Activated naive CD4-positive, alpha-beta T cell treated with anti-CD3 and anti-CD28 coated beads for 36 hours (primary cell): ENCODE measurements at regions not wholly inside any gene's neighbourhood (a gene's known extent, or its start where the extent isn't known, plus 50 kb on each side); places are given as distances from the start of the nearest gene placed in this dataset.

Experiments used
- CTCF ChIA-PET: fragments of 350-600 bp; sonication (Branson Sonifier 250); formaldehyde crosslinking; loops from one replicate; lab custom pipeline; 2021; ENCODE audit warnings: antibody characterized with exemption; lab: Charles Lee
- DNase-seq: peaks from one replicate; pipeline ENCODE4 v3.0.0-alpha.2; 2020
- H3K27ac Mint-ChIP-seq: one replicate; pipeline ENCODE4 v1.8.0; 2021; ENCODE audit warnings: mild to moderate bottlenecking, mixed read lengths
- H3K27me3 Mint-ChIP-seq: one replicate; pipeline ENCODE4 v1.8.0; 2021; ENCODE audit warnings: low read depth, mixed read lengths
- H3K36me3 Mint-ChIP-seq: one replicate; pipeline ENCODE4 v1.8.0; 2021; ENCODE audit warnings: low read depth, mixed read lengths
- H3K4me1 Mint-ChIP-seq: one replicate; pipeline ENCODE4 v1.8.0; 2021; ENCODE audit warnings: low read depth, mixed read lengths
- H3K4me3 Mint-ChIP-seq: one replicate; pipeline ENCODE4 v1.8.0; 2021; ENCODE audit warnings: mild to moderate bottlenecking, moderate library complexity, mixed read lengths
- H3K9me3 Mint-ChIP-seq: one replicate; pipeline ENCODE4 v1.8.0; 2021; ENCODE audit warnings: mixed read lengths
- intact Hi-C: fragments of 100-400 bp; cut with micrococcal nuclease; formaldehyde crosslinking; loops from one replicate; pipeline ENCODE4 v1.15.1; 2023

GRCh38 chr7:51774178-51774577 is 457.6 kb upstream of the COBL start:
- intact Hi-C loops: no loop called here
- H3K4me3 Mint-ChIP-seq: no peak overlapping the region
- DNase-seq: no peak
- H3K4me1 Mint-ChIP-seq: no peaks in the 10 kb centered on the region
- H3K27ac Mint-ChIP-seq: no peak overlapping the region
- H3K36me3 Mint-ChIP-seq: no peaks in the 10 kb centered on the region
- CTCF ChIA-PET: no interaction called here
- no peaks in the 10 kb centered on the region for H3K9me3 Mint-ChIP-seq
- no peaks in the 10 kb centered on the region for H3K27me3 Mint-ChIP-seq

DNA sequence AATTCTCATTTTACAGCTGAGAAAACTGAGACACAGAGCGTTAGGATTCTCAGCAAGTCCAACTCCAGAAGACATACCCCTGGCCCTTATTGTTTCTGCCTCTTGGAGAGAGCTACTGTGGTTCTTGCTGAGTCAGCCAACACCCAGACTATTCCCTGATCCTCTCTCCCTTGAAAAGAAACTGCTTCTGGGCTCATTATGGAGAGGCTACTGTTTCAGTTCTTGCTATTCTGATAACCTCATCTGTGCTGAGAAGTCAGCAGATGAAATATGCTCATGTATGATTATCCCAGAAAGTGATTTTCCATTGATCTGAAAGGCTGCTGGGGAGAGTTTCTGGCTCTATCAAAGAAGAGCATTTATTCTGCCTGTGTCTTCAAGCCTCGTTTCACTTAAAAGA is 455.6 kb upstream of the COBL start:
- H3K27ac Mint-ChIP-seq: no peak overlapping the region
- intact Hi-C loops: no loop called here
- no peaks in the 10 kb centered on the region for H3K36me3 Mint-ChIP-seq
- DNase-seq: no peak
- H3K4me3 Mint-ChIP-seq: no peak overlapping the region
- H3K9me3 Mint-ChIP-seq: no peaks in the 10 kb centered on the region
- H3K27me3 Mint-ChIP-seq: no peaks in the 10 kb centered on the region
- H3K4me1 Mint-ChIP-seq: no peaks in the 10 kb centered on the region
- CTCF ChIA-PET: no interaction called here

- Mint-ChIP-seq H3K27ac (no peak overlapping the region), H3K4me3 (no peak overlapping the region), H3K36me3 (no peaks in the 10 kb centered on the region), H3K9me3 (peaks cover 6% of the 10 kb centered on the region), H3K27me3 (no peaks in the 10 kb centered on the region), H3K4me1 (no peaks in the 10 kb centered on the region)
- DNase-seq: no peak
- intact Hi-C loops: no loop called here
- CTCF ChIA-PET: no interaction called here
Measured at GRCh38 chr7:51764976-51765375, 448.4 kb upstream of the COBL start.

DNA sequence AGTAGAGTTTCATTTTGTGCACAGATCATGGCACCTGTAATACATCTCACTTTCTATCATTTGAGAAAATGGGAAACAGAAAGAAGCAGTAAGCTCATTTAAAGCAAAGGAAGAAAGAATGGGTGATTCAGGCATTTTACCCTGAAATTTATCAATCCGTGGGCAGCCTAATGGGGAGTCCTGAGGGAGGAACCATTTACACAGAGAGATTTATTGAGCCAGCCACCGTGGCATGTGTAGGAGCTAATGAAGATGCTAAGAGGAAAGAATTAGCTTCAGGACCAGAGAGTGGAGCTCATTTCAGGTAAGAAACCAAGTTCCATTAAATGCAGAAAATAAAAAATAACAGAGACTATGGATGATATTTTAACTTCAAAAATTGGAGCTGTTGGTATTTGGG is 443.4 kb upstream of the COBL start:
- no peak overlapping the region for H3K27ac Mint-ChIP-seq
- H3K4me3 Mint-ChIP-seq: no peak overlapping the region
- CTCF ChIA-PET: interaction anchor here (0.6 kb wide), 1 partner anchor 1666 kb away, joined by 3 read pairs; no protein-coding TSS in a partner anchor
- no peak for DNase-seq
- H3K4me1 Mint-ChIP-seq: no peaks in the 10 kb centered on the region
- H3K9me3 Mint-ChIP-seq: peaks cover 6% of the 10 kb centered on the region
- no peaks in the 10 kb centered on the region for H3K36me3 Mint-ChIP-seq
- no peaks in the 10 kb centered on the region for H3K27me3 Mint-ChIP-seq
- intact Hi-C loops: no loop called here

DNA sequence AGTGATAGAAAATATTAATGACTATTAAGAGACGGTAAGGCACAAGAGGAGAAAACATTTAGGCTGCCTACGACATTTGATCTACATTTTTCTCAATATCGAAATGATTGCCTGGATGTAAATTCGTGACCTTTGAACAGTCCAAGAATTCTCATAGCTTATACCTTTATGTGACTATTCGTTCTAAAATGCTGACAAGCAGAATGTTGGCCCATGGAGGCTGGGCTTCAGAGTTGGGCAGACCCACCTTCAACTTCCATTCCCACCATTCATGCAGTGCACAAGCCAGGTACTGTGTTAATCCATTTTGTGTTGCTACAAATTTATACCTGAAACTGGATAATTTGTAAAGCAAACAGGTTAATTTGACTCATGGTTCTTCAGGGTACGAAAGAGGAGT is 441.4 kb upstream of the COBL start:
- Mint-ChIP-seq H3K4me3 (no peak overlapping the region), H3K36me3 (no peaks in the 10 kb centered on the region), H3K9me3 (peaks cover 6% of the 10 kb centered on the region), H3K4me1 (no peaks in the 10 kb centered on the region), H3K27me3 (no peaks in the 10 kb centered on the region), H3K27ac (no peak overlapping the region)
- CTCF ChIA-PET: no interaction called here
- intact Hi-C loops: no loop called here
- DNase-seq: no peak

DNA sequence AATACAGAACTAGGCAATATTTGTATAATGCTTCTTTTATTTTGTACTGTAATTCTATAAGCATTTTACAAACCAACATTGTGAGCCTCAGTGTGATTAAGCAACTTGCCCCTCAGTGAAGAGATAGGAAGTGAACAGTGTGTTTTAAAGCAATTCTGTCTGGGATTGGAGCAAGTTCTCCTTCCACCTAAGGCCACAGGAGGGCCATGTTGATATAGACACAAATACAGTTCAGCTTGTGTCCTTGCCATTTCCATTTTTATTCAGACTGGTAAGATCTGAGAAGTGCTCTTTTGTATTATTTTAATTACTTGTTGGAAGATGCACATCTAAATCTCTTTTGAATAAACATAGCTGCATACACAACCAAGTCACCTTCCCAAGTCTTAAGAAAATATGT is 416.3 kb upstream of the COBL start:
- H3K36me3 Mint-ChIP-seq: no peaks in the 10 kb centered on the region
- intact Hi-C loops: no loop called here
- peaks cover 13% of the 10 kb centered on the region for H3K9me3 Mint-ChIP-seq
- no peaks in the 10 kb centered on the region for H3K4me1 Mint-ChIP-seq
- no peak for DNase-seq
- CTCF ChIA-PET: no interaction called here
- H3K27me3 Mint-ChIP-seq: no peaks in the 10 kb centered on the region
- no peak overlapping the region for H3K4me3 Mint-ChIP-seq
- H3K27ac Mint-ChIP-seq: no peak overlapping the region

- CTCF ChIA-PET: no interaction called here
- H3K36me3 Mint-ChIP-seq: no peaks in the 10 kb centered on the region
Measured at GRCh38 chr7:51732116-51732515, 415.5 kb upstream of the COBL start.

DNA sequence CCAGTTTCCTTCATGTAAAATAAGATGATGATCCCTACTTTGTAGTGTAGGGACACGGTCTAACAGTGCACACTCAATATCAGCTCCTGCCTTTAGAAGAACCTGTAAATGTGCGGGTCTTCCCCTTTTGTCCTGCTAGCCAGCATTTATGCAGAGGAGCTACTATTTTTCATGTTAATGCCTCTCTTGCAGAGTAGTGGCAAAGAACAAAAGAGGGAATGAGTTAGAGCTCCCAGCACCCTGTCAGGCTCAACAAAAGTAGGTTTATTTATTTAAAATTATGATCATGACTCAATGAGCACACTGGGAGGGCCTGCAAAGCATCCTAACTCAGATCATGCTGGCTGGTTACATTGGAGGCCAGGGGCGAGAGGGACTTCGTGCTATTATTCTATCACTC is 414.5 kb upstream of the COBL start:
- Mint-ChIP-seq H3K9me3 (peaks cover 13% of the 10 kb centered on the region), H3K27ac (no peak overlapping the region), H3K4me1 (no peaks in the 10 kb centered on the region), H3K36me3 (no peaks in the 10 kb centered on the region), H3K27me3 (no peaks in the 10 kb centered on the region), H3K4me3 (no peak overlapping the region)
- DNase-seq: no peak
- CTCF ChIA-PET: no interaction called here
- intact Hi-C loops: no loop called here

More at GRCh38 chr7:51732116-51732515, 415.5 kb upstream of the COBL start:
- peaks cover 13% of the 10 kb centered on the region for H3K9me3 Mint-ChIP-seq
- intact Hi-C loops: no loop called here
- no peak overlapping the region for H3K4me3 Mint-ChIP-seq
- H3K4me1 Mint-ChIP-seq: no peaks in the 10 kb centered on the region
- no peaks in the 10 kb centered on the region for H3K27me3 Mint-ChIP-seq
- DNase-seq: no peak
- H3K27ac Mint-ChIP-seq: no peak overlapping the region

DNA sequence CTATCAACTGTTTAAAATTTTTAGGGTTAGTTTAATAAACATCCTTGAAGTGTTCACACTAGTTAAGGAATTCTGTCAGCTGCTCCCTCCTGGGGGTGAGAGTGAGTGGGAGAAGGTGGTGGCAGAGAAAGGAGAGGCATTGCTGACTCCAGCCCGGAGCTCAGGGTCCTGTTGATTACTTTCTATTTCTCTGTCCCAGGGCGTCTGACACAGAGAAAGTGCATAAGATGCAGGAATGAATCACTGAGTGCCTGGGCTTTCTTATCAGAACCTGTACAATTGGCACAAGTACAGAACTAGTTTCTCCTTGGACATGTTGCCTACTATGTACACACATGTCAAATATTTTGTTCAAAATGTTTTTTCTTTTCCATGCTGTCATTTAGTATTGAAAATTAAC is 410.8 kb upstream of the COBL start:
- no peaks in the 10 kb centered on the region for H3K27me3 Mint-ChIP-seq
- intact Hi-C loops: no loop called here

DNA sequence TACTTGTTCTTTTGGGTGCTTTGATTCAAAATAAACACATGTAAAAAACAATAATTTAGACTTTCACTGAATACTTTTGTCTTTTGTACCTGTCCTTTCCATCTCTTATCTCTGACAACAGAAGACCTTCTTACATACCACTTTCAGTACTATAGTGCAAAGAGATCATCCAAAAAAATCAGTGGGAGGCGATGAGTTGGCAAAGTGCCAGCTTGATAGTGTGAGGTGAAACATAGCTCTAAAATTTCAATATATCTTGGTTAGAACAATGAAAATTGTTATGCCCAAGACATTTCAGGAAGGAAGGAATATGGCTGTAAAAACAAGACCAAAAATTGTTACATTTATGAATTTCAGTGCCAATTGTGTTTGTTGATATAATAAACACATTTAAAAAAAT is 390.2 kb upstream of the COBL start:
- no peaks in the 10 kb centered on the region for H3K27me3 Mint-ChIP-seq
- no peak for DNase-seq
- H3K36me3 Mint-ChIP-seq: no peaks in the 10 kb centered on the region
- no peaks in the 10 kb centered on the region for H3K4me1 Mint-ChIP-seq
- CTCF ChIA-PET: no interaction called here
- intact Hi-C loops: no loop called here
- no peak overlapping the region for H3K4me3 Mint-ChIP-seq
- no peak overlapping the region for H3K27ac Mint-ChIP-seq
- peaks cover 5% of the 10 kb centered on the region for H3K9me3 Mint-ChIP-seq

More for the DNA sequence above, 410.8 kb upstream of the COBL start:
- Mint-ChIP-seq H3K4me3 (no peak overlapping the region), H3K27ac (no peak overlapping the region), H3K4me1 (no peaks in the 10 kb centered on the region), H3K36me3 (no peaks in the 10 kb centered on the region), H3K9me3 (peaks cover 14% of the 10 kb centered on the region)
- DNase-seq: no peak
- CTCF ChIA-PET: no interaction called here

GRCh38 chr7:51705701-51706100 is 389.1 kb upstream of the COBL start:
- Mint-ChIP-seq H3K4me3 (no peak overlapping the region), H3K27ac (no peak overlapping the region), H3K4me1 (no peaks in the 10 kb centered on the region), H3K36me3 (no peaks in the 10 kb centered on the region), H3K27me3 (no peaks in the 10 kb centered on the region), H3K9me3 (peaks cover 7% of the 10 kb centered on the region)
- no peak for DNase-seq
- CTCF ChIA-PET: no interaction called here
- intact Hi-C loops: no loop called here

- Mint-ChIP-seq H3K9me3 (peaks cover 4% of the 10 kb centered on the region), H3K27ac (no peak overlapping the region), H3K4me1 (no peaks in the 10 kb centered on the region), H3K27me3 (no peaks in the 10 kb centered on the region), H3K4me3 (no peak overlapping the region), H3K36me3 (no peaks in the 10 kb centered on the region)
- no peak for DNase-seq
- intact Hi-C loops: no loop called here
- CTCF ChIA-PET: no interaction called here
Measured at GRCh38 chr7:51702673-51703072, 386.1 kb upstream of the COBL start.

DNA sequence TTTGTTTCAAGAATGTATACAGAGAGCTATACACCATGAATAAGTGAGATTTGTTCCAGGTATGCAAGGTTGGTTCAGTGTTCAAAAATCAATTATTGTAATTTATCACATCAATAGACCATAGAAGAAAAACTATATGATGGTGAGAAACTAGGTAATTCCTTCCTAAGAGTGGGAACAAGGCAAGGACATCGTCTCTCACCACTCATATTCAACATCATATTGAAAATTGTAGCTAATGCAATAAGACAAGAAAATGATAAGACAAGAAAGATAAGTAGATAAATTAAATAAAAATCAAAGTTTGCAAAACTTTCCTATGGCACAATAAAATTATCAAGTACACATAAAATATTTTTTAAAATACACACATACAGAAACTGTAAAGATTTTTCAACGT is 385.3 kb upstream of the COBL start:
- peaks cover 4% of the 10 kb centered on the region for H3K9me3 Mint-ChIP-seq
- no peaks in the 10 kb centered on the region for H3K27me3 Mint-ChIP-seq
- intact Hi-C loops: no loop called here
- H3K36me3 Mint-ChIP-seq: no peaks in the 10 kb centered on the region
- CTCF ChIA-PET: no interaction called here
- DNase-seq: no peak
- no peaks in the 10 kb centered on the region for H3K4me1 Mint-ChIP-seq
- H3K4me3 Mint-ChIP-seq: no peak overlapping the region
- no peak overlapping the region for H3K27ac Mint-ChIP-seq
